ENCODE measurements at regions not wholly inside any gene's neighbourhood (a gene's known extent, or its start where the extent isn't known, plus 50 kb on each side); places are given as distances from the start of the nearest gene placed in this dataset.
"Not testable (repeated sequence)": the region's sequence is repeated elsewhere in the genome, so short reads cannot be mapped to it uniquely, and the experiment has no call there.

DNA sequence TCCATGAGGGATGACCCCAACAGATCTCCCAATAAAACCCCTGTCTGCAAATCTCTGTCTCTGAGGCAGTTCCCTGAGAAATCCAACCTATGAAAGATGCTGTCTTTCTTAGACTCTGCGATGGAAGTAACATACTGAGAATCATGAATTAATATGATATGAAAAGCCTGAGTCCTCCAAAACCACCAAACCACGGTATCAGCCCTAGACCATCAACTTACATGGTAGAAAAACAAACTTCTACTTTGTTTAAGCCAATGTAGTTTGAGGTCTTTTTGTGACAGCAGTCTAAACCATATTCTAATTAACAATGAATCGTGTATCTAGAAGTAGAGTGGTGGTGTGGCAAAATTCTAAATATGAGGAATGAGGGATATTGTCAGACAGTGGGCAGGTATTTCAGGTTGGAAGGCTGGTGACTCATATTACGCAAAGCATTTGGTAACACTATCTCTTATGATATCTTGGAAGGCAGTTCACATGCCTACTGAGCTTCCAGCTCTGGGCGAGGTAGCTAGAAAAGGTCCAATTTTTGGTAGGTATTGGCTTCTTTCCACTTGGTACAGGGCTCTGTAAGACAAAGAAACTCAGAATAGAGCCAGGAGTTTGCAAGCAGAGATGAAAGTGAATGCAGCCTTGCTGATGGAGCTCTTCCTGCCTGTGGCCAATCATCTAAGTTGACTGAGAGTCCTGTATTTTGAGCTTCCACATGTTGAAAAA is 215.8 kb downstream of the ZFP36L2 start:
- no peak for DNase-seq

- DNase-seq: no peak
Measured at GRCh38 chr2:43009448-43009847, 217.0 kb downstream of the ZFP36L2 start.

- DNase-seq: no peak
Measured at GRCh38 chr2:43008388-43008787, 216.0 kb upstream of the HAAO start.

DNA sequence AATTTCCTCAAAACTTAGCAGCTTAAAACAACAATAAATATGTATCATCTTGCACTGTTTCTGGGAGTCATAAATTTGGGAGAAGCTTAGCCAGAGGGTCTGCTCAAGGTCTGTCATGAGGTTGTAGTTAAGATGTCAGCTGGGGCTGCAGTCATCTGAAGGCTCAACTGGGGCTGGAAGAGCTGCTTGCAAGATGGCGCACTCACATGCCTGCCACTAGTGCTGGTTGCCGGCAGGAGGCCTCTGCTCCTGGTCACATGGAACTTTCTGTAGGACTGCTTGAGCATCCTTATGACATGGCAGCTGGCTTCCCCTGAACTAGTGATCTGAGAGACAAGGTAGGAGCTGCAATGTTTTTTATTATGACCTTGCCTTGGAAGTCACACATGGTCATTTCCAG is 215.5 kb upstream of the HAAO start:
- DNase-seq: no peak

DNA sequence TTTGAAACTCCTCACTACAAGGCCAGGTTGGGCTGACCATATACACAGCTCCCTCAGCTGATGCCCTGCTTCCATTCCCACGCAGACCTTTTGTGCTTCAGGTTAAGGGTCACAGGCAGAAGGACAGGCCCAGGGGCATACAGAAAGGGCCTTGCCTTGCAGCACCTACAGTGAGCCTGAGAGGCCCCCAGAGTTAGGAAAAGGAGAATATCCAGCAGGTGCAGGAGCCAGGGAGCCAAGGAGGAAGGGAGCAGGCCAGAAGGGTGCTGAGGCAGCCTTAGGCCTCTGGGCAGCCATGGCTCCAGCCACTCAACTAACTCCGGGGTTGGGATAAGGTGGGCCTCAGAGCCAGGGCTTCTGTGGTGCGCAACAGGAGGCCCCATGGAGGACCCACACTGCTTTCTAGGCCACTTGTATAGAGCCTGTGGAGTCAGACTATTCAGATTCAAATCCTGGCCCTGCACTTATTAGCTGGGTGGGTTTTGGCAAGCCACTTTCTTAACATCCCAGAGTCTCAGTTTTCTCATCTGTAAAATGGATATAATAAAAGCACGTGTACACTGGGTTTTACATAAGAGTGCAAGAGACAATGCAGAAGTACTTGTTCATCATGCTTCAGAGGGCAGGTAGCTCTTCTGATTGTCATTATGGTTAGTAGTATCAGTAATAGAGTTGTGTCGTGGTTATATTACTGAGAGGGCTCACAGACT is 214.6 kb upstream of the HAAO start:
- DNase-seq: no peak

DNA sequence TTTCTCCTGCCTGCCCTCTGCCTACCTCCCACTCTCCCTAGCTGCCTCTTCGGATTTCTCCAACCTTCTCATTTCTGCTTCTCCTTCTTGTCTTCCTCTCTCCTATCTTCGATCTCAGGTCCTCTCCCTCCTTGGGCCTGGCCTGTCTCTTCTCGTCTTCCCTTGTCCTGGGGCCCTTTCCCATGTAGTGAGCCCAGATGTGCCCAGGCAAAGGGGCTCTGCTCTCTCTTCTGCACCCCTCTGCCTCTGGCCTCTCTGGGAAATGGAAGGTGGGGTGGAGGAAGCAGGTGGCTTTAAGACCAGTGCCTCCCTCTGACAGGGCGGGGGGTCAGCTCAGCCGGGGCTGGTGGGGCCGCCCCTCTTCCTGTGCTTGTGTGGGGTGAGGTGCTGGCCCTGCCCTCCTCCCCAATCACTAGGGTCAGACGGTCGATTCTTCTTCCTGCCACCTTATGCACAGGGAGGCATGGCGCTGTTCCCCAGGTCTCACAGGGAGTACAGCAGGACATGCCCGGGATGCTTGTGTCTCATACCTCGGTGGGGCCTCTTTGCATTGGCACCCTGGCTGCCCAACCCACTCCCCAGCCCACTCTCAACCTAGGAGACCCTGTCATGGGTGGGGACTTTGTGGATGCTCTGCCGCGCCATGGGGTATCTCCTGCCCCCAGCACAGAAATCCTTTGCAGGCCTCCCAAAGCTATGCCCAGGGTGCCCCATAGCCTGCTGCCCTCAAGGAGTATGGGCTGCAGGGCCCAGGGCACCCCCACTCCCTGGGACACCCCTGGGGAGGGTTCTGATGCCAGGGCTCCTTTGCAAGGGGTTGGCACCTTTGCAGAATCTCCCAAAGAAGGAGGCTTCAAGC is 213.8 kb upstream of the HAAO start:
- DNase-seq: no peak

DNA sequence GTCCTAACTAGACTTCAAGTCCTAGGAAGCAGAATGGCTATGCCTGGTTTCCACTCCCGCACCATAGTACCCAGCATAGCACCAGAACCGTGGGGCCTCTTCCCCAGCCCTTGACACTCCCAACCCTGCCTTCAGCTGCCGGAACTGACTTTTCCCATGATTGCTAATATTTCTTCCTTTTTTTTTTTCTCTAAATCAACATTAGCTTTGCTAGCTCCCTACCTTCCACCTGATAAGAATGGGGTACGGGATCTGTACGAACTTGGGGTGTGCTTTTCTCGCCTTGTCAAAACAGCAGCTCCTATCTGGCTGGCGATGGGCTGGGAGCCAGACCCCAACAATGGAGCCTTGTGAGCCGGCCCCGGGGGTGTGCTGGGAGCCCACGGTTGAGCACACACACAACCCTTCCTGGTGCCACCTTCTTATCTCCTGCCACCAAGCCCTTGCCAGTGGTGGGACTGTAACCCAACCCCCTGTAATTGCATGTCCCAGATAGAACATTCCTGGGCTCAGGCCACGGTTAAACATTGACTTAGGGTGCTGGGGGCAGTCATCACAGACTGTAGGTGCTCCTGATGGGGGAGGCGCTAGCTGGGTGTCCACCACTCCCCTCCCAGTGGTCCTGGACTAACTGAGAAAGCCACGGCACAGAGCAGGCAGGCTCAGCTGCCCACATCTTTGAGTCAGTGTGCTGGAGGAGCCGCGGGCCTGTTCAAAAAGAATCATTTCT is 213.0 kb upstream of the HAAO start:
- peak; percentile 56 to 75 for DNase-seq

- no peak for DNase-seq
Measured at GRCh38 chr2:43004879-43005244, 212.5 kb upstream of the HAAO start.

DNA sequence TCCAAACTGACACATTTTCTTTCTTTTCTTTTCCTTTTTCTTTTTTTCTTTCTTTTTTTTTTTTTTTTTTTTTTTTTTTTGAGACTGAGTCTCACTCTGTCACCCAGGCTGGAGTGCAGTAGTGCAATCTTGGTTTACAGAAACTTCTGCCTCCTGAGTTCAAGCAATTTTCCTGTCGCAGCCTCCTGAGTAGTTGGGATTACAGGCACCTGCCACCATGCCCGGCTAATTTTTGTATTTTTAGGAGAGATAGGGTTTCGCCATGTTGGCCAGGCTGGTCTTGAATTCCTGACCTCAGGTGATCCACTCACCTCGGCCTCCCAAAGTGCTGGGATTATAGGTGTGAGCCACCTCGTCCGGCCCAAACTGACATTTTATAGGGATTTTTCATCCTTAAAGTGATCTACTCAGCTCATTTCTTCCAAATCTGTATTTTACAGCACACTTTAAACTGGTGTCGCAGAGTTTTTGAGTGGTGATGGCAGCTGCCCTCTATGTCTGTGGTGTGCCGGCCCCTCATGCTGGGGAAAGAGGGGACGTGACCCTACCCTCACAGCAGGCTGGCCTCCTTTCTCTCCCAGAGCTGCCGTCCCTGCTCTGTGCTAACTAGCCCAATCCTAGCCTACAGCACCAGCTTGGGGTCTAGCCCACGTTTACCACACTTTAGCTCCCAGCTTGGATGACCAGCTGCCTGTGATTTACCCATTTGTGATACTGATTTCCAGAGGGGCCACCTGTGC is 211.9 kb upstream of the HAAO start:
- DNase-seq: not testable (repeated sequence)

GRCh38 chr2:43003702-43004101 is 211.3 kb upstream of the HAAO start:
- no peak for DNase-seq

GRCh38 chr2:43001787-43002468 is 209.5 kb upstream of the HAAO start:
- DNase-seq: no peak

GRCh38 chr2:43001055-43001378 is 208.6 kb upstream of the HAAO start:
- no peak for DNase-seq

DNA sequence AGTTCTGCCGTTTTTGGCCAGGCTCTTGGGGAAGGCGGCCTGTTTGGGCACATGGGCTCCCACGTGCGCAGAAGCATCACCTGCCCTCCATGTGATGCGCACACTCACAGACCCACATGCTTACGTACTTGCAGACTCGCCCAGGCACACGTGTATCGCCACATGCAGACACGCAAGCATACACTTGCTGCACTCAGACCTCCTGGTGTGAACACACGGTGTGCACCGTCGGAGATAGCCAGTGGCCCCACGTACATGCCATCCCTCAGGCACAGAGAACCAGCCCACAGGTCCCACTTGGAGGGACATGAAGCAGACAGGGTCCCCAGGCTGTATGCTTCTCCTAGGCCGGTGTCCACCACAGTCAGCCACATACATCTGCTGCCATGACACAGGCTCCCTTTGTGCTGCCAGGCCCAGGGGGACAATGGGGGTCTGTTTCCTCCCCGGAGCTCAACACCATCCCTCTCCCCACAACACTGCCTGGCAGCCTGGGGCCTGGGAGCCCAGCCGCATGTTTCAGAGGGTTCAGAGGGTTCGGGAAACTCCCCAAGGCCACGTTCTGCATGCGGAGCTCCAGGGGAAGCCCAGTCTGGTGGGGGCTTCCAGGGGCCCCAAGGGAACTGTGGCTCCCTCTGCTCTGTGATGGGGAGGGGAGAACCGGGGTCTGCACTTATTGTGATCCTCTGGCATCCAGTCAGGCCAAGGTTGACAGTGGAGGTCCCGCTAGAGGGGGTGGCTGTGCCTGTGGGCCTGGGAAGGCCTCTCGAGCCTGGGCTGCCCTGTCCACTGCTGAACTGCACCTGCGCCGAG is 208.1 kb upstream of the HAAO start:
- DNase-seq: peak; percentile 84 to 89

- DNase-seq: no peak
Measured at GRCh38 chr2:42999856-43000241, 207.5 kb upstream of the HAAO start.

- DNase-seq: no peak
Measured at GRCh38 chr2:42999391-42999841, 207.0 kb upstream of the HAAO start.

GRCh38 chr2:42998721-42999120 is 206.3 kb upstream of the HAAO start:
- DNase-seq: no peak

GRCh38 chr2:42996528-42996927 is 204.1 kb upstream of the HAAO start:
- DNase-seq: no peak

DNA sequence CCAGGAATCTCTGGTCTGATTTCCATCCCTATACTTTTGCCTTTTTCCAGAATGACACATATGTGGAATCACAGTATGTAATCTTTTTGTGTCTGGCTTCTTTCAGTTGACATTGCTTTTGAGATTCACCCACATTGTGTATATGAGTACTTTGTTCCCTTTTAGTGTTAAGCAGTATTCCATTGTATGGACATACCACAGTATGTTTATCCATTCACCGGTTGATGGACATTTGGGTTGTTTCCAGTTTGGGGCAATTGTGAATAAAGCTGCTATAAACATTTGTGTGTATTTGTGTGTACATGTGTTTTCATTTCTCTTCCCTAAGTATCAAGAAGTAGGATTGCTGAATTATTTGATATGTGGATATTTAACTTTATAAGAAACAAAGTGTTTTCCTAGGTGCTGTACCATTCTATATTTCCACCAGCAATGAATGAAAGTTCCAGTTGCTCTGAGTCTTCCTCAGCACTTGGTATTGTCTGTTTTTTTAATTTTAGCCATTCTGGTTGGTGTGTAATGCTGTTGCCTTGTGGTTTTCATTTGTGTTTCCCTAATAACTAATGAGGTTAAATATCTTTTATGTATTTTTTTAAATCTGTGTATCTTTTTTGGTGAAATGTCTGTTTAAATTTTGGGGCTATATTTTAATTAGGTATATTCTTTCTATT is 203.5 kb upstream of the HAAO start:
- no peak for DNase-seq

GRCh38 chr2:42989283-42990081 is 197.1 kb upstream of the HAAO start:
- not testable (repeated sequence) for DNase-seq
